ENCODE measurements at regions not wholly inside any gene's neighbourhood (a gene's known extent, or its start where the extent isn't known, plus 50 kb on each side); places are given as distances from the start of the nearest gene placed in this dataset.

GRCh38 chr18:76668546-76668945 lies 153.8 kb upstream of the ZNF236 start:
- TF ChIP-seq CTCF (conservative IDR thresholded peaks at IDR 0.05 in 1 of 2, IDR thresholded peaks at IDR 0.05 in 1 of 2; ENCODE audit: low read depth in 1 of 2, low read length in 2 of 2) (no peak), EZH2 (IDR thresholded peaks at IDR 0.05; ENCODE audit: low read length, missing control alignments) (no peak)

Measured in fibroblast of lung (primary cell).